Astrocyte (in vitro differentiated cells and primary cell): ENCODE measurements at regions not wholly inside any gene's neighbourhood (a gene's known extent, or its start where the extent isn't known, plus 50 kb on each side); places are given as distances from the start of the nearest gene placed in this dataset.

Source experiments
- CTCF ChIP-seq: IDR thresholded peaks from 2 replicates; pipeline ENCODE4 v1.5.1; 2011; ENCODE audit warnings: low read depth, mild to moderate bottlenecking, inconsistent platforms, low read length, moderate library complexity; ENCODE audit not compliant: insufficient read depth
- EZH2 ChIP-seq: IDR thresholded peaks from 2 replicates; pipeline ENCODE4 v1.6.1; 2012; ENCODE audit warnings: mild to moderate bottlenecking, low read length, inconsistent platforms; ENCODE audit not compliant: insufficient read depth

- TF ChIP-seq CTCF (peak; percentile 77), EZH2 (no peak)
These were observed 56.7 kb upstream of the ACKR3 start for GRCh38 chr2:236512902-236513435.
